Mesendoderm (in vitro differentiated cells): ENCODE measurements at regions not wholly inside any gene's neighbourhood (a gene's known extent, or its start where the extent isn't known, plus 50 kb on each side); places are given as distances from the start of the nearest gene placed in this dataset.
"Not testable (repeated sequence)": the region's sequence is repeated elsewhere in the genome, so short reads cannot be mapped to it uniquely, and the experiment has no call there.

ENCODE experiments used
- DNase-seq: peaks from one replicate; pipeline ENCODE4 v3.0.0; 2013
- H2AK5ac ChIP-seq: 2 replicates; pipeline ENCODE4 v1.6.1; 2013; ENCODE audit warnings: low read length, inconsistent platforms
- H2BK120ac ChIP-seq: 2 replicates; pipeline ENCODE4 v1.6.1; 2013; ENCODE audit warnings: low read depth, mild to moderate bottlenecking, low read length, moderate library complexity, mixed read lengths
- H2BK15ac ChIP-seq: replicated peaks from 2 replicates; pipeline ENCODE4 v1.6.1; 2013; ENCODE audit warnings: low read depth, mild to moderate bottlenecking, moderate library complexity
- H2BK5ac ChIP-seq: 2 replicates; pipeline ENCODE4 v1.6.1; 2013; ENCODE audit warnings: low read length, inconsistent platforms
- H3K18ac ChIP-seq: 2 replicates; pipeline ENCODE4 v1.6.1; 2013; ENCODE audit warnings: mild to moderate bottlenecking, low read length, mixed read lengths
- H3K23ac ChIP-seq: one replicate; pipeline ENCODE4 v1.6.1; 2013; ENCODE audit warnings: low read length
- H3K27ac ChIP-seq: 2 replicates; pipeline ENCODE4 v1.5.1; 2013; ENCODE audit warnings: low read depth, mild to moderate bottlenecking, inconsistent platforms, low read length, moderate library complexity
- H3K27me3 ChIP-seq: 2 replicates; pipeline ENCODE4 v1.6.1; 2013; ENCODE audit warnings: low read length, control low read depth, mild to moderate bottlenecking, inconsistent platforms; ENCODE audit not compliant: insufficient read depth, poor library complexity
- H3K36me3 ChIP-seq: 2 replicates; pipeline ENCODE4 v1.6.1; 2013; ENCODE audit warnings: low read length, inconsistent platforms; ENCODE audit not compliant: control insufficient read depth, insufficient read depth
- H3K4ac ChIP-seq: one replicate; pipeline ENCODE4 v1.6.1; 2013; ENCODE audit warnings: low read depth, mild to moderate bottlenecking, low read length, moderate library complexity
- H3K4me1 ChIP-seq: 2 replicates; pipeline ENCODE4 v1.6.1; 2013; ENCODE audit warnings: low read depth, low read length, inconsistent platforms; ENCODE audit not compliant: control insufficient read depth
- H3K4me2 ChIP-seq: 2 replicates; pipeline ENCODE4 v1.6.1; 2013; ENCODE audit warnings: low read length
- H3K4me3 ChIP-seq: 2 replicates; pipeline ENCODE4 v1.5.1; 2013; ENCODE audit warnings: mild to moderate bottlenecking, low read length
- H3K56ac ChIP-seq: one replicate; pipeline ENCODE4 v1.6.1; 2013; ENCODE audit warnings: low read length
- H3K79me1 ChIP-seq: 2 replicates; pipeline ENCODE4 v1.6.1; 2013; ENCODE audit warnings: low read length, inconsistent platforms
- H3K79me2 ChIP-seq: 2 replicates; pipeline ENCODE4 v1.6.1; 2013; ENCODE audit warnings: mild to moderate bottlenecking, low read length; ENCODE audit not compliant: control insufficient read depth, insufficient read depth
- H3K9ac ChIP-seq: 2 replicates; pipeline ENCODE4 v1.6.1; 2013; ENCODE audit warnings: low read length, inconsistent platforms
- H4K5ac ChIP-seq: one replicate; pipeline ENCODE4 v1.6.1; 2013; ENCODE audit warnings: low read length
- H4K8ac ChIP-seq: one replicate; pipeline ENCODE4 v1.6.1; 2013; ENCODE audit warnings: low read depth, mild to moderate bottlenecking, control low read depth, low read length, moderate library complexity
- WGBS: extraction: QIAGEN DNeasy Blood & Tissue Kit; methylation state at CpG from one replicate; pipeline ENCODE4 v1.1.7; 2013; ENCODE audit warnings: low lambda C conversion rate, missing lambda C conversion rate; ENCODE audit not compliant: insufficient coverage; ENCODE audit errors: extremely low coverage; 5-methylcytosine and 5-hydroxymethylcytosine counted together

GRCh38 chr2:144621266-144621665, 101.3 kb upstream of the ZEB2 start:
- no peaks in the 10 kb centered on the region for H3K79me1 ChIP-seq
- H4K5ac ChIP-seq: no peak overlapping the region
- H3K36me3 ChIP-seq: no peaks in the 10 kb centered on the region
- no peak overlapping the region for H3K18ac ChIP-seq
- no peak overlapping the region for H2BK5ac ChIP-seq
- H2AK5ac ChIP-seq: no peak overlapping the region
- H3K9ac ChIP-seq: no peak overlapping the region
- H2BK120ac ChIP-seq: no peak overlapping the region
- WGBS: no CpG with 5 or more reads among the region's 3 CpGs
- H3K56ac ChIP-seq: no peak overlapping the region
- no peaks in the 10 kb centered on the region for H3K27me3 ChIP-seq
- H4K8ac ChIP-seq: no peak overlapping the region
- no peak overlapping the region for H3K4me3 ChIP-seq
- no peak for DNase-seq
- H2BK15ac ChIP-seq: no peak overlapping the region
- H3K4me2 ChIP-seq: no peak overlapping the region
- H3K23ac ChIP-seq: no peak overlapping the region
- H3K27ac ChIP-seq: no peak overlapping the region
- no peak overlapping the region for H3K4ac ChIP-seq
- H3K4me1 ChIP-seq: no peaks in the 10 kb centered on the region
- no peaks in the 10 kb centered on the region for H3K79me2 ChIP-seq

- Histone ChIP-seq H3K79me1 (no peaks in the 10 kb centered on the region), H3K4me1 (no peaks in the 10 kb centered on the region), H3K27ac (no peak overlapping the region), H3K36me3 (no peaks in the 10 kb centered on the region), H3K27me3 (no peaks in the 10 kb centered on the region), H3K4ac (no peak overlapping the region), H2BK5ac (no peak overlapping the region), H3K18ac (no peak overlapping the region), H4K8ac (no peak overlapping the region), H3K23ac (no peak overlapping the region), H2BK120ac (no peak overlapping the region), H4K5ac (no peak overlapping the region), H3K79me2 (no peaks in the 10 kb centered on the region), H3K56ac (no peak overlapping the region), H3K4me3 (no peak overlapping the region), H3K9ac (no peak overlapping the region), H2AK5ac (no peak overlapping the region), H2BK15ac (no peak overlapping the region), H3K4me2 (no peak overlapping the region)
- WGBS: no CpG with 5 or more reads among the region's 3 CpGs
- DNase-seq: no peak
Observed at GRCh38 chr2:144619760-144620159, 99.8 kb upstream of the ZEB2 start.

GRCh38 chr2:144617171-144617570, 97.3 kb upstream of the ZEB2 start:
- H4K5ac ChIP-seq, H4K8ac ChIP-seq, H3K18ac ChIP-seq, H3K4me1 ChIP-seq, H3K9ac ChIP-seq, H2BK15ac ChIP-seq, H3K79me2 ChIP-seq, H3K36me3 ChIP-seq, H2BK120ac ChIP-seq, H3K23ac ChIP-seq, H3K56ac ChIP-seq, H2AK5ac ChIP-seq, H3K4me3 ChIP-seq, H3K4ac ChIP-seq, DNase-seq, H3K79me1 ChIP-seq, H3K4me2 ChIP-seq, H3K27me3 ChIP-seq, H2BK5ac ChIP-seq, H3K27ac ChIP-seq: not testable (repeated sequence)
- no CpG with 5 or more reads among the region's 6 CpGs for WGBS

- Histone ChIP-seq H2AK5ac (no peak overlapping the region), H3K27ac (no peak overlapping the region), H3K79me1 (no peaks in the 10 kb centered on the region), H3K18ac (no peak overlapping the region), H2BK5ac (no peak overlapping the region), H3K4me1 (no peaks in the 10 kb centered on the region), H3K4ac (no peak overlapping the region), H4K5ac (no peak overlapping the region), H3K4me3 (no peak overlapping the region), H3K79me2 (no peaks in the 10 kb centered on the region), H2BK15ac (no peak overlapping the region), H3K56ac (no peak overlapping the region), H3K9ac (no peak overlapping the region), H4K8ac (no peak overlapping the region), H3K23ac (no peak overlapping the region), H3K27me3 (no peaks in the 10 kb centered on the region), H3K4me2 (no peak overlapping the region), H3K36me3 (no peaks in the 10 kb centered on the region), H2BK120ac (no peak overlapping the region)
- no peak for DNase-seq
- no CpG with 5 or more reads among the region's 5 CpGs for WGBS
Observed at GRCh38 chr2:144615866-144616565, 96.1 kb upstream of the ZEB2 start.

GRCh38 chr2:144607891-144608521, 88.1 kb upstream of the ZEB2 start:
- H3K18ac ChIP-seq: no peak overlapping the region
- no peaks in the 10 kb centered on the region for H3K4me1 ChIP-seq
- H2BK120ac ChIP-seq: no peak overlapping the region
- H3K9ac ChIP-seq: no peak overlapping the region
- WGBS: no CpG with 5 or more reads among the region's 7 CpGs
- no peak overlapping the region for H2AK5ac ChIP-seq
- H3K79me1 ChIP-seq: no peaks in the 10 kb centered on the region
- no peak overlapping the region for H3K23ac ChIP-seq
- no peak overlapping the region for H3K56ac ChIP-seq
- H3K4me2 ChIP-seq: no peak overlapping the region
- H2BK15ac ChIP-seq: no peak overlapping the region
- H3K36me3 ChIP-seq: no peaks in the 10 kb centered on the region
- no peaks in the 10 kb centered on the region for H3K79me2 ChIP-seq
- H4K8ac ChIP-seq: no peak overlapping the region
- H3K4ac ChIP-seq: no peak overlapping the region
- H2BK5ac ChIP-seq: no peak overlapping the region
- no peak overlapping the region for H3K4me3 ChIP-seq
- no peak overlapping the region for H4K5ac ChIP-seq
- DNase-seq: no peak
- no peaks in the 10 kb centered on the region for H3K27me3 ChIP-seq
- no peak overlapping the region for H3K27ac ChIP-seq

- Histone ChIP-seq H3K79me2 (no peaks in the 10 kb centered on the region), H4K5ac (no peak overlapping the region), H3K36me3 (no peaks in the 10 kb centered on the region), H3K56ac (no peak overlapping the region), H3K27me3 (no peaks in the 10 kb centered on the region), H3K79me1 (no peaks in the 10 kb centered on the region), H4K8ac (no peak overlapping the region), H2BK15ac (no peak overlapping the region), H3K4me3 (no peak overlapping the region), H3K23ac (no peak overlapping the region), H2BK5ac (no peak overlapping the region), H2AK5ac (no peak overlapping the region), H3K18ac (no peak overlapping the region), H3K4me2 (no peak overlapping the region), H3K9ac (no peak overlapping the region), H3K4me1 (no peaks in the 10 kb centered on the region), H3K4ac (no peak overlapping the region), H2BK120ac (no peak overlapping the region), H3K27ac (no peak overlapping the region)
- no CpG with 5 or more reads among the region's 8 CpGs for WGBS
- DNase-seq: no peak
Observed at GRCh38 chr2:144607099-144607498, 87.2 kb upstream of the ZEB2 start.
